ENCODE measurements at regions not wholly inside any gene's neighbourhood (a gene's known extent, or its start where the extent isn't known, plus 50 kb on each side); places are given as distances from the start of the nearest gene placed in this dataset.
"Not testable (repeated sequence)": the region's sequence is repeated elsewhere in the genome, so short reads cannot be mapped to it uniquely, and the experiment has no call there.

GRCh38 chr12:126960709-126961108 lies 1306.3 kb upstream of the TMEM132C start:
- no peak overlapping the region for H3K4me3 ChIP-seq (ENCODE audit: low read depth, low read length)
- no peak for TF ChIP-seq CTCF (IDR thresholded peaks at IDR 0.05; ENCODE audit: insufficient read depth, low read length, missing control alignments)
- POLR2A ChIA-PET: no interaction called here
- CTCF ChIA-PET: no interaction called here
- no peak for DNase-seq (ENCODE audit: low read depth, low spot score)

GRCh38 chr12:126963825-126964224 lies 1303.1 kb upstream of the TMEM132C start:
- POLR2A ChIA-PET: no interaction called here
- TF ChIP-seq CTCF (IDR thresholded peaks at IDR 0.05; ENCODE audit: insufficient read depth, low read length, missing control alignments): no peak
- DNase-seq (ENCODE audit: low read depth, low spot score): no peak
- no peak overlapping the region for H3K4me3 ChIP-seq (ENCODE audit: low read depth, low read length)
- CTCF ChIA-PET: no interaction called here

GRCh38 chr12:126966498-126966897 lies 1300.5 kb upstream of the TMEM132C start:
- CTCF ChIA-PET: no interaction called here
- TF ChIP-seq CTCF (IDR thresholded peaks at IDR 0.05; ENCODE audit: insufficient read depth, low read length, missing control alignments): no peak
- H3K4me3 ChIP-seq (ENCODE audit: low read depth, low read length): no peak overlapping the region
- POLR2A ChIA-PET: no interaction called here
- no peak for DNase-seq (ENCODE audit: low read depth, low spot score)

GRCh38 chr12:126967152-126967551 lies 1299.8 kb upstream of the TMEM132C start:
- POLR2A ChIA-PET: no interaction called here
- CTCF ChIA-PET: no interaction called here
- DNase-seq (ENCODE audit: low read depth, low spot score): no peak

GRCh38 chr12:126974779-126975178 lies 1292.2 kb upstream of the TMEM132C start:
- DNase-seq (ENCODE audit: low read depth, low spot score): no peak
- ChIA-PET POLR2A (no interaction called here), CTCF (no interaction called here)
- H3K4me3 ChIP-seq (ENCODE audit: low read depth, low read length): no peak overlapping the region
- TF ChIP-seq CTCF (IDR thresholded peaks at IDR 0.05; ENCODE audit: insufficient read depth, low read length, missing control alignments): no peak

More at GRCh38 chr12:126967152-126967551, 1299.8 kb upstream of the TMEM132C start:
- no peak overlapping the region for H3K4me3 ChIP-seq (ENCODE audit: low read depth, low read length)
- TF ChIP-seq CTCF (IDR thresholded peaks at IDR 0.05; ENCODE audit: insufficient read depth, low read length, missing control alignments): no peak

- CTCF ChIA-PET: no interaction called here
- no peak overlapping the region for H3K4me3 ChIP-seq (ENCODE audit: low read depth, low read length)
- no peak for TF ChIP-seq CTCF (IDR thresholded peaks at IDR 0.05; ENCODE audit: insufficient read depth, low read length, missing control alignments)
- DNase-seq (ENCODE audit: low read depth, low spot score): no peak
- POLR2A ChIA-PET: no interaction called here
Observed at GRCh38 chr12:126976579-126976978, 1290.4 kb upstream of the TMEM132C start.

- POLR2A ChIA-PET; DNase-seq (ENCODE audit: low read depth, low spot score); CTCF ChIA-PET; H3K4me3 ChIP-seq (ENCODE audit: low read depth, low read length): not testable (repeated sequence)
Observed at GRCh38 chr12:126979564-126979963, 1287.4 kb upstream of the TMEM132C start.
